Immature natural killer cell (primary cell): ENCODE measurements at regions not wholly inside any gene's neighbourhood (a gene's known extent, or its start where the extent isn't known, plus 50 kb on each side); places are given as distances from the start of the nearest gene placed in this dataset.

ENCODE experiments used
- DNase-seq, 3 donors: peaks; one replicate each; pipeline ENCODE4 v3.0.0; 2022; ENCODE audit warnings: mixed read lengths in 1 of 3
- H3K27ac Mint-ChIP-seq, 6 donors: one replicate each; pipeline ENCODE4 v1.8.0; 2020; ENCODE audit warnings: mixed read lengths in 6 of 6, mild to moderate bottlenecking in 5 of 6, inconsistent platforms in 4 of 6, moderate library complexity in 3 of 6
- H3K27me3 Mint-ChIP-seq, 3 donors: one replicate each; pipeline ENCODE4 v1.8.0; 2020 to 2021; ENCODE audit warnings: low read depth in 3 of 3, mild to moderate bottlenecking in 3 of 3, mixed read lengths in 3 of 3, moderate library complexity in 3 of 3, inconsistent platforms in 1 of 3
- H3K36me3 Mint-ChIP-seq, 3 donors: one replicate each; pipeline ENCODE4 v1.8.0; 2020; ENCODE audit warnings: mixed read lengths in 3 of 3, inconsistent platforms in 2 of 3, mild to moderate bottlenecking in 2 of 3
- H3K4me1 Mint-ChIP-seq, 2 donors: one replicate each; pipeline ENCODE4 v1.8.0; 2020; ENCODE audit warnings: inconsistent platforms in 2 of 2, mild to moderate bottlenecking in 2 of 2, mixed read lengths in 2 of 2, moderate library complexity in 1 of 2
- H3K4me3 Mint-ChIP-seq, 5 donors: one replicate each; pipeline ENCODE4 v1.8.0; 2020; ENCODE audit warnings: mild to moderate bottlenecking in 5 of 5, mixed read lengths in 5 of 5, inconsistent platforms in 3 of 5, moderate library complexity in 3 of 5
- H3K9me3 Mint-ChIP-seq, 6 donors: one replicate each; pipeline ENCODE4 v1.8.0; 2020; ENCODE audit warnings: mild to moderate bottlenecking in 6 of 6, mixed read lengths in 6 of 6, inconsistent platforms in 4 of 6, moderate library complexity in 3 of 6

- no peaks in the 10 kb centered on the region for H3K9me3 Mint-ChIP-seq
- peaks cover 0 to 20% (median 7%) of the 10 kb centered on the region in 3 donors for H3K27me3 Mint-ChIP-seq
- H3K4me1 Mint-ChIP-seq, result no peaks in the 10 kb centered on the region
- H3K27ac Mint-ChIP-seq, result no peak overlapping the region
- no peak overlapping the region for H3K4me3 Mint-ChIP-seq
- DNase-seq, result no peak
- no peaks in the 10 kb centered on the region for H3K36me3 Mint-ChIP-seq
Measured at GRCh38 chr22:49136816-49137180, 690.9 kb downstream of the BRD1 start.

- Mint-ChIP-seq H3K9me3 (no peaks in the 10 kb centered on the region), H3K27me3 (peaks cover 0 to 17% (median 10%) of the 10 kb centered on the region in 3 donors), H3K4me3 (no peak overlapping the region), H3K4me1 (no peaks in the 10 kb centered on the region), H3K27ac (no peak overlapping the region), H3K36me3 (no peaks in the 10 kb centered on the region)
- no peak for DNase-seq
Measured at GRCh38 chr22:49136041-49136815, 691.4 kb downstream of the BRD1 start.

GRCh38 chr22:49134076-49134475, 693.6 kb downstream of the BRD1 start:
- H3K27me3 Mint-ChIP-seq, result peaks cover 0 to 17% (median 11%) of the 10 kb centered on the region in 3 donors
- no peak for DNase-seq

GRCh38 chr22:49133541-49133940, 694.1 kb downstream of the BRD1 start:
- Mint-ChIP-seq H3K27me3 (peaks cover 0 to 17% (median 11%) of the 10 kb centered on the region in 3 donors), H3K4me1 (no peaks in the 10 kb centered on the region), H3K4me3 (no peak overlapping the region), H3K36me3 (no peaks in the 10 kb centered on the region), H3K9me3 (no peaks in the 10 kb centered on the region), H3K27ac (no peak overlapping the region)
- no peak for DNase-seq

More at GRCh38 chr22:49134076-49134475, 693.6 kb downstream of the BRD1 start:
- Mint-ChIP-seq H3K36me3 (no peaks in the 10 kb centered on the region), H3K4me3 (no peak overlapping the region), H3K9me3 (no peaks in the 10 kb centered on the region), H3K27ac (no peak overlapping the region), H3K4me1 (no peaks in the 10 kb centered on the region)

GRCh38 chr22:49132009-49132408, 695.7 kb downstream of the BRD1 start:
- Mint-ChIP-seq H3K4me3 (no peak overlapping the region), H3K4me1 (no peaks in the 10 kb centered on the region), H3K9me3 (no peaks in the 10 kb centered on the region), H3K27ac (no peak overlapping the region), H3K27me3 (peaks cover 0 to 15% (median 9%) of the 10 kb centered on the region in 3 donors), H3K36me3 (no peaks in the 10 kb centered on the region)
- DNase-seq, result no peak

GRCh38 chr22:49129736-49130135, 697.9 kb downstream of the BRD1 start:
- Mint-ChIP-seq H3K4me1 (no peaks in the 10 kb centered on the region), H3K27me3 (peaks cover 0 to 12% (median 9%) of the 10 kb centered on the region in 3 donors), H3K4me3 (no peak overlapping the region), H3K9me3 (no peaks in the 10 kb centered on the region), H3K27ac (no peak overlapping the region), H3K36me3 (no peaks in the 10 kb centered on the region)
- no peak for DNase-seq

- H3K9me3 Mint-ChIP-seq, result no peaks in the 10 kb centered on the region
- H3K4me1 Mint-ChIP-seq, result no peaks in the 10 kb centered on the region
- DNase-seq, result no peak
- H3K27ac Mint-ChIP-seq, result no peak overlapping the region
- H3K4me3 Mint-ChIP-seq, result peak overlapping the region in 1 of 5 donors; percentile 27
- no peaks in the 10 kb centered on the region for H3K36me3 Mint-ChIP-seq
- H3K27me3 Mint-ChIP-seq, result peaks cover 0 to 12% (median 9%) of the 10 kb centered on the region in 3 donors
Measured at GRCh38 chr22:49128874-49129273, 698.8 kb downstream of the BRD1 start.

GRCh38 chr22:49124608-49125007, 703.1 kb downstream of the BRD1 start:
- no peaks in the 10 kb centered on the region for H3K4me1 Mint-ChIP-seq
- H3K4me3 Mint-ChIP-seq, result no peak overlapping the region
- peaks cover 0 to 8% (median 4%) of the 10 kb centered on the region in 3 donors for H3K27me3 Mint-ChIP-seq
- H3K36me3 Mint-ChIP-seq, result no peaks in the 10 kb centered on the region
- no peak overlapping the region for H3K27ac Mint-ChIP-seq
- peaks cover 0 to 2% (median 0%) of the 10 kb centered on the region in 6 donors for H3K9me3 Mint-ChIP-seq
- no peak for DNase-seq

GRCh38 chr22:49123621-49124192, 704.0 kb downstream of the BRD1 start:
- no peak overlapping the region for H3K27ac Mint-ChIP-seq
- H3K36me3 Mint-ChIP-seq, result no peaks in the 10 kb centered on the region
- H3K4me3 Mint-ChIP-seq, result no peak overlapping the region
- peaks cover 0 to 2% (median 0%) of the 10 kb centered on the region in 6 donors for H3K9me3 Mint-ChIP-seq
- no peaks in the 10 kb centered on the region for H3K4me1 Mint-ChIP-seq
- peaks cover 0 to 8% (median 4%) of the 10 kb centered on the region in 3 donors for H3K27me3 Mint-ChIP-seq
- DNase-seq, result no peak

- Mint-ChIP-seq H3K4me3 (no peak overlapping the region), H3K9me3 (peaks cover 0 to 2% (median 0%) of the 10 kb centered on the region in 6 donors), H3K27ac (no peak overlapping the region), H3K36me3 (no peaks in the 10 kb centered on the region), H3K27me3 (peaks cover 0 to 5% (median 2%) of the 10 kb centered on the region in 3 donors), H3K4me1 (no peaks in the 10 kb centered on the region)
- no peak for DNase-seq
Measured at GRCh38 chr22:49119551-49119952, 708.1 kb downstream of the BRD1 start.

- Mint-ChIP-seq H3K27me3 (peaks cover 0 to 5% (median 0%) of the 10 kb centered on the region in 3 donors), H3K9me3 (no peaks in the 10 kb centered on the region), H3K27ac (no peak overlapping the region), H3K4me3 (no peak overlapping the region), H3K4me1 (no peaks in the 10 kb centered on the region), H3K36me3 (no peaks in the 10 kb centered on the region)
- DNase-seq, result no peak
Measured at GRCh38 chr22:49118065-49118464, 709.6 kb downstream of the BRD1 start.

GRCh38 chr22:49117486-49117885, 710.2 kb downstream of the BRD1 start:
- Mint-ChIP-seq H3K4me3 (no peak overlapping the region), H3K36me3 (no peaks in the 10 kb centered on the region), H3K27ac (no peak overlapping the region), H3K9me3 (no peaks in the 10 kb centered on the region), H3K4me1 (no peaks in the 10 kb centered on the region), H3K27me3 (peaks cover 0 to 2% (median 0%) of the 10 kb centered on the region in 3 donors)
- no peak for DNase-seq

- DNase-seq, result no peak
- Mint-ChIP-seq H3K36me3 (no peaks in the 10 kb centered on the region), H3K4me3 (no peak overlapping the region)
Measured at GRCh38 chr22:49116486-49117120, 711.1 kb downstream of the BRD1 start.

GRCh38 chr22:49116021-49116420, 711.7 kb downstream of the BRD1 start:
- Mint-ChIP-seq H3K4me3 (no peak overlapping the region), H3K4me1 (no peaks in the 10 kb centered on the region), H3K9me3 (no peaks in the 10 kb centered on the region), H3K27me3 (peaks cover 0 to 7% (median 0%) of the 10 kb centered on the region in 3 donors), H3K36me3 (no peaks in the 10 kb centered on the region), H3K27ac (no peak overlapping the region)
- DNase-seq, result no peak

More at GRCh38 chr22:49116486-49117120, 711.1 kb downstream of the BRD1 start:
- no peaks in the 10 kb centered on the region for H3K9me3 Mint-ChIP-seq
- no peaks in the 10 kb centered on the region for H3K4me1 Mint-ChIP-seq
- no peak overlapping the region for H3K27ac Mint-ChIP-seq
- peaks cover 0 to 7% (median 0%) of the 10 kb centered on the region in 3 donors for H3K27me3 Mint-ChIP-seq
